ENCODE measurements at regions not wholly inside any gene's neighbourhood (a gene's known extent, or its start where the extent isn't known, plus 50 kb on each side); places are given as distances from the start of the nearest gene placed in this dataset.
"Not testable (repeated sequence)": the region's sequence is repeated elsewhere in the genome, so short reads cannot be mapped to it uniquely, and the experiment has no call there.

- H2AFZ ChIP-seq (ENCODE audit: control insufficient read depth, low read length); H4K20me1 ChIP-seq (ENCODE audit: control insufficient read depth, extremely low read depth, insufficient read depth, low read length); H3K4me3 ChIP-seq (ENCODE audit: control insufficient read depth in 2 of 3, extremely low read depth in 1 of 3, insufficient read depth in 2 of 3, low read depth in 1 of 3, low read length in 3 of 3); H3K4me1 ChIP-seq (ENCODE audit: control insufficient read depth, extremely low read depth, insufficient read depth, low read length); H3K27ac ChIP-seq (ENCODE audit: control insufficient read depth, insufficient read depth, low read length); H3K9me3 ChIP-seq (ENCODE audit: control insufficient read depth, low read depth, low read length); DNase-seq (ENCODE audit: low read depth, low spot score); H3K4me2 ChIP-seq (ENCODE audit: control insufficient read depth, extremely low read depth, insufficient read depth, low read depth, low read length); H3K79me2 ChIP-seq (ENCODE audit: control insufficient read depth, insufficient read depth, low read length); dilution Hi-C loops (cut with MboI; ENCODE audit: extremely low pct_ligation_motif_present, low sequenced_read_pairs); H3K27me3 ChIP-seq (ENCODE audit: control insufficient read depth, extremely low read depth, insufficient read depth, low read length); H3K9ac ChIP-seq (ENCODE audit: control insufficient read depth, extremely low read depth, insufficient read depth, low read length); H3K9me1 ChIP-seq (ENCODE audit: control insufficient read depth, extremely low read depth, insufficient read depth, low read length); H3K36me3 ChIP-seq (ENCODE audit: control insufficient read depth in 2 of 2, extremely low read depth in 1 of 2, insufficient read depth in 2 of 2, low read length in 2 of 2); FAIRE-seq: not testable (repeated sequence)
Measured at GRCh38 chr5:71404441-71404840, 51.0 kb upstream of the BDP1 start.

- DNase-seq (ENCODE audit: low read depth, low spot score); H3K79me2 ChIP-seq (ENCODE audit: control insufficient read depth, insufficient read depth, low read length); dilution Hi-C loops (cut with MboI; ENCODE audit: extremely low pct_ligation_motif_present, low sequenced_read_pairs); H3K36me3 ChIP-seq (ENCODE audit: control insufficient read depth in 2 of 2, extremely low read depth in 1 of 2, insufficient read depth in 2 of 2, low read length in 2 of 2); H3K4me1 ChIP-seq (ENCODE audit: control insufficient read depth, extremely low read depth, insufficient read depth, low read length); H3K9me3 ChIP-seq (ENCODE audit: control insufficient read depth, low read depth, low read length); H2AFZ ChIP-seq (ENCODE audit: control insufficient read depth, low read length); H3K27me3 ChIP-seq (ENCODE audit: control insufficient read depth, extremely low read depth, insufficient read depth, low read length); H3K27ac ChIP-seq (ENCODE audit: control insufficient read depth, insufficient read depth, low read length); H4K20me1 ChIP-seq (ENCODE audit: control insufficient read depth, extremely low read depth, insufficient read depth, low read length); H3K9me1 ChIP-seq (ENCODE audit: control insufficient read depth, extremely low read depth, insufficient read depth, low read length); H3K4me2 ChIP-seq (ENCODE audit: control insufficient read depth, extremely low read depth, insufficient read depth, low read depth, low read length); FAIRE-seq; H3K9ac ChIP-seq (ENCODE audit: control insufficient read depth, extremely low read depth, insufficient read depth, low read length); H3K4me3 ChIP-seq (ENCODE audit: control insufficient read depth in 2 of 3, extremely low read depth in 1 of 3, insufficient read depth in 2 of 3, low read depth in 1 of 3, low read length in 3 of 3): not testable (repeated sequence)
Measured at GRCh38 chr5:71404936-71405335, 50.5 kb upstream of the BDP1 start.
